ENCODE measurements at regions not wholly inside any gene's neighbourhood (a gene's known extent, or its start where the extent isn't known, plus 50 kb on each side); places are given as distances from the start of the nearest gene placed in this dataset.

DNA sequence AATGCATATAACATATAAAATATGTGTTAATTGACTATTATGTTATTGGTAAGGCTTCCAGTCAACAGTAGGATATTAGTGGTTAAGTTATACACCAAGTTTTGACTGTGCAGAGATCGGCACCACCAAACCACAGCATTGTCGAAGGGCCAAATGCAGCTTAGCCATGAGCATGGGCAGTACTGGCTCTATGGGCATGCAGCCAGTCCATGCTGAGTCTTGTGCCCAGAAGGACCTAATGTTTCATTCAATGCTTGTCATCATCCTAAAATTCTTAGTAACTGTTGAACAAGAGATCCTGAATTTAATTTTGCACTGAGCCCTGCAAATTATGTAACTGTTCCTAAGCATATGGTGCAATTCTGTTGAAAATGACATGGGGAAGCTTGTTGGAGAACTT is 233.4 kb upstream of the HS3ST3A1 start:
- ChIA-PET CTCF (no interaction called here), POLR2A (no interaction called here)
- no peak overlapping the region for H3K4me3 ChIP-seq (replicated peaks in 1 of 3; ENCODE audit: insufficient read depth in 1 of 3, low read depth in 1 of 3, low read length in 3 of 3)
- no peak overlapping the region for H3K27ac ChIP-seq (ENCODE audit: insufficient read depth, low read depth, low read length)
- TF ChIP-seq MYC (IDR thresholded peaks at IDR 0.05; ENCODE audit: low read depth, low read length) = no peak
- TF ChIP-seq JUN (IDR thresholded peaks at IDR 0.05; ENCODE audit: borderline replicate concordance, insufficient read depth, insufficient read length, low read depth) = no peak
- TF ChIP-seq, protein P1, sequence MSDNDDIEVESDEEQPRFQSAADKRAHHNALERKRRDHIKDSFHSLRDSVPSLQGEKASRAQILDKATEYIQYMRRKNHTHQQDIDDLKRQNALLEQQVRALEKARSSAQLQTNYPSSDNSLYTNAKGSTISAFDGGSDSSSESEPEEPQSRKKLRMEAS (IDR thresholded peaks at IDR 0.05; ENCODE audit: insufficient read depth, insufficient read length) = no peak
- TF ChIP-seq, protein P2, sequence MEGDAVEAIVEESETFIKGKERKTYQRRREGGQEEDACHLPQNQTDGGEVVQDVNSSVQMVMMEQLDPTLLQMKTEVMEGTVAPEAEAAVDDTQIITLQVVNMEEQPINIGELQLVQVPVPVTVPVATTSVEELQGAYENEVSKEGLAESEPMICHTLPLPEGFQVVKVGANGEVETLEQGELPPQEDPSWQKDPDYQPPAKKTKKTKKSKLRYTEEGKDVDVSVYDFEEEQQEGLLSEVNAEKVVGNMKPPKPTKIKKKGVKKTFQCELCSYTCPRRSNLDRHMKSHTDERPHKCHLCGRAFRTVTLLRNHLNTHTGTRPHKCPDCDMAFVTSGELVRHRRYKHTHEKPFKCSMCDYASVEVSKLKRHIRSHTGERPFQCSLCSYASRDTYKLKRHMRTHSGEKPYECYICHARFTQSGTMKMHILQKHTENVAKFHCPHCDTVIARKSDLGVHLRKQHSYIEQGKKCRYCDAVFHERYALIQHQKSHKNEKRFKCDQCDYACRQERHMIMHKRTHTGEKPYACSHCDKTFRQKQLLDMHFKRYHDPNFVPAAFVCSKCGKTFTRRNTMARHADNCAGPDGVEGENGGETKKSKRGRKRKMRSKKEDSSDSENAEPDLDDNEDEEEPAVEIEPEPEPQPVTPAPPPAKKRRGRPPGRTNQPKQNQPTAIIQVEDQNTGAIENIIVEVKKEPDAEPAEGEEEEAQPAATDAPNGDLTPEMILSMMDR (IDR thresholded peaks at IDR 0.05; ENCODE audit: extremely low read depth in 1 of 2, insufficient read depth in 1 of 2, low read depth in 1 of 2, low read length in 2 of 2) = no peak
- no peak for TF ChIP-seq GATA2 (IDR thresholded peaks at IDR 0.05; ENCODE audit: insufficient read depth, insufficient read length, low read depth, low read length)
- no peak for TF ChIP-seq POLR2AphosphoS5 (IDR thresholded peaks at IDR 0.05; ENCODE audit: insufficient read depth, low read depth, low read length)
- TF ChIP-seq EZH2 (IDR thresholded peaks at IDR 0.05; ENCODE audit: borderline replicate concordance, low read depth, low read length, severe bottlenecking) = no peak
- no peak for TF ChIP-seq POLR2A (IDR thresholded peaks at IDR 0.05; ENCODE audit: low read depth, low read length)
- TF ChIP-seq FOS (IDR thresholded peaks at IDR 0.05; ENCODE audit: borderline replicate concordance, insufficient read depth, low read length) = no peak
- peaks cover 3% of the 10 kb centered on the region for H3K9me3 ChIP-seq (replicated peaks; ENCODE audit: control insufficient read depth, insufficient read depth, low read length)
- H3K4me1 ChIP-seq (ENCODE audit: control insufficient read depth, extremely low read depth, insufficient read depth, low read length) = no peaks in the 10 kb centered on the region
- no peaks in the 10 kb centered on the region for H4K20me1 ChIP-seq (replicated peaks; ENCODE audit: control insufficient read depth, extremely low read depth, insufficient read depth, low read length)
- no peak for FAIRE-seq
- dilution Hi-C loops (cut with MboI; ENCODE audit: extremely low pct_ligation_motif_present, low sequenced_read_pairs) (no loop called here), intact Hi-C loops (cut with micrococcal nuclease) (no loop called here)
- no peak overlapping the region for H3K9ac ChIP-seq (replicated peaks; ENCODE audit: extremely low read depth, insufficient read depth, low read length)
- no peak overlapping the region for H3K4me2 ChIP-seq (ENCODE audit: insufficient read depth, low read length)
- no peaks in the 10 kb centered on the region for H3K27me3 ChIP-seq (ENCODE audit: control insufficient read depth in 2 of 2, insufficient read depth in 2 of 2, low read length in 2 of 2)
- BruUV-seq (replicated peaks) = no TSS peak
- H3K36me3 ChIP-seq (ENCODE audit: control insufficient read depth in 2 of 2, extremely low read depth in 1 of 2, insufficient read depth in 2 of 2, low read length in 2 of 2) = no peaks in the 10 kb centered on the region
- no peak for DNase-seq (ENCODE audit: low read depth, low spot score)
- no peak overlapping the region for H2AFZ ChIP-seq (ENCODE audit: low read depth, low read length)
- H3K79me2 ChIP-seq (ENCODE audit: control insufficient read depth, insufficient read depth, low read length) = no peaks in the 10 kb centered on the region
- H3K9me1 ChIP-seq (replicated peaks; ENCODE audit: control insufficient read depth, extremely low read depth, insufficient read depth, low read length) = no peaks in the 10 kb centered on the region

All from endothelial cell of umbilical vein (primary cell).